Stimulated activated naive B cell treated with anti-CD40 and anti-IgM and Interleukin-4, amounts not matched to agents 10 μg/mL and 1 μg/mL and 100 μg/mL, for 72 hours (primary cell): ENCODE measurements at regions not wholly inside any gene's neighbourhood (a gene's known extent, or its start where the extent isn't known, plus 50 kb on each side); places are given as distances from the start of the nearest gene placed in this dataset.

Experiments
- ATAC-seq, 2 donors: fragments of 150-1000 bp; cut with Tn5 transposase; replicated peaks; 2 replicates each; pipeline ENCODE4 v1.10.0; 2021; ENCODE audit warnings: moderate library complexity in 1 of 2
- DNase-seq: peaks from one replicate; pipeline ENCODE4 v3.0.0; 2021
- H3K27ac Mint-ChIP-seq: one replicate; pipeline ENCODE4 v1.8.0; 2022; ENCODE audit warnings: mild to moderate bottlenecking, mixed read lengths
- H3K27me3 Mint-ChIP-seq, 2 donors: one replicate each; pipeline ENCODE4 v1.8.0; 2022; ENCODE audit warnings: mixed read lengths in 2 of 2
- H3K36me3 Mint-ChIP-seq, 2 donors: one replicate each; pipeline ENCODE4 v1.8.0; 2022; ENCODE audit warnings: mixed read lengths in 2 of 2, mild to moderate bottlenecking in 1 of 2
- H3K4me1 Mint-ChIP-seq, 2 donors: one replicate each; pipeline ENCODE4 v1.8.0; 2022; ENCODE audit warnings: mixed read lengths in 2 of 2, mild to moderate bottlenecking in 1 of 2
- H3K4me3 Mint-ChIP-seq, 2 donors: one replicate each; pipeline ENCODE4 v1.8.0; 2022; ENCODE audit warnings: mild to moderate bottlenecking in 2 of 2, mixed read lengths in 2 of 2, moderate library complexity in 1 of 2
- H3K9me3 Mint-ChIP-seq, 2 donors: one replicate each; pipeline ENCODE4 v1.8.0; 2022; ENCODE audit warnings: mixed read lengths in 2 of 2, mild to moderate bottlenecking in 1 of 2

- Mint-ChIP-seq H3K4me1 (peaks cover 5 to 13% of the 10 kb centered on the region in 2 donors), H3K4me3 (no peak overlapping the region), H3K36me3 (no peaks in the 10 kb centered on the region), H3K9me3 (no peaks in the 10 kb centered on the region), H3K27me3 (peaks cover 9 to 23% of the 10 kb centered on the region in 2 donors), H3K27ac (no peak overlapping the region)
- ATAC-seq (no peak), DNase-seq (no peak)
Observed at GRCh38 chr10:113267619-113268562, 285.0 kb upstream of the HABP2 start.

DNA sequence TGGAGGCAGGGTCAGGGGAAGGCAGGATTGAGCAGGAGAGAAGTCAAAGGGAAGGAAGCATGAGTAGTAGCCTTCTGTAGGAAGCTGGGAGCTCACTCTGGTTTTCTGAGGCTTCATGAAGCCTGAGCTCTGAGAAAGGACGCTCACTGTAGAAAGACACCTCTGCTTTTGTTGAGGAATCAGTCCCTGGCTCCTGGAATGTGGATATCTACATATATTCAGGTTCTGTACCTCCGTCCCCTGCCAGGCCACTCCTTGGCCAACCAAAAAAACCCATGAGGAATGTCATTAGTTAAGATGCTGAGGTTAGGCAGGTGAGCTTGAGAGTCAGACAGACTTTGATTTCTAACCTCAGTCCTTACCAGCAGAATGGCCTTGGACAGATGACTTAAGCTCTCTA is 283.5 kb upstream of the HABP2 start:
- Mint-ChIP-seq H3K9me3 (peaks cover 0 to 2% of the 10 kb centered on the region in 2 donors), H3K27me3 (peaks cover 5 to 15% of the 10 kb centered on the region in 2 donors), H3K4me3 (no peak overlapping the region), H3K4me1 (peaks cover 14 to 22% of the 10 kb centered on the region in 2 donors), H3K36me3 (no peaks in the 10 kb centered on the region), H3K27ac (no peak overlapping the region)
- ATAC-seq (no peak), DNase-seq (no peak)

- no peak overlapping the region for H3K4me3 Mint-ChIP-seq
- peaks cover 14 to 15% of the 10 kb centered on the region in 2 donors for H3K9me3 Mint-ChIP-seq
- ATAC-seq (no peak), DNase-seq (no peak)
- no peak overlapping the region for H3K27ac Mint-ChIP-seq
- H3K36me3 Mint-ChIP-seq, result peaks cover 3 to 4% of the 10 kb centered on the region in 2 donors
- peaks cover 0 to 10% of the 10 kb centered on the region in 2 donors for H3K27me3 Mint-ChIP-seq
- peaks cover 11 to 21% of the 10 kb centered on the region in 2 donors for H3K4me1 Mint-ChIP-seq
Observed at GRCh38 chr10:113272511-113272910, 280.3 kb upstream of the HABP2 start.

GRCh38 chr10:113273181-113274163 is 279.4 kb upstream of the HABP2 start:
- Mint-ChIP-seq H3K4me1 (peaks cover 11 to 21% of the 10 kb centered on the region in 2 donors), H3K27me3 (peaks cover 0 to 10% of the 10 kb centered on the region in 2 donors), H3K36me3 (peaks cover 3 to 4% of the 10 kb centered on the region in 2 donors), H3K9me3 (peaks cover 14 to 15% of the 10 kb centered on the region in 2 donors), H3K27ac (peak overlapping the region; percentile 0), H3K4me3 (peak overlapping the region; percentile 22 to 26)
- peak; percentile 84 to 85 for ATAC-seq
- peak; percentile 11 for DNase-seq

DNA sequence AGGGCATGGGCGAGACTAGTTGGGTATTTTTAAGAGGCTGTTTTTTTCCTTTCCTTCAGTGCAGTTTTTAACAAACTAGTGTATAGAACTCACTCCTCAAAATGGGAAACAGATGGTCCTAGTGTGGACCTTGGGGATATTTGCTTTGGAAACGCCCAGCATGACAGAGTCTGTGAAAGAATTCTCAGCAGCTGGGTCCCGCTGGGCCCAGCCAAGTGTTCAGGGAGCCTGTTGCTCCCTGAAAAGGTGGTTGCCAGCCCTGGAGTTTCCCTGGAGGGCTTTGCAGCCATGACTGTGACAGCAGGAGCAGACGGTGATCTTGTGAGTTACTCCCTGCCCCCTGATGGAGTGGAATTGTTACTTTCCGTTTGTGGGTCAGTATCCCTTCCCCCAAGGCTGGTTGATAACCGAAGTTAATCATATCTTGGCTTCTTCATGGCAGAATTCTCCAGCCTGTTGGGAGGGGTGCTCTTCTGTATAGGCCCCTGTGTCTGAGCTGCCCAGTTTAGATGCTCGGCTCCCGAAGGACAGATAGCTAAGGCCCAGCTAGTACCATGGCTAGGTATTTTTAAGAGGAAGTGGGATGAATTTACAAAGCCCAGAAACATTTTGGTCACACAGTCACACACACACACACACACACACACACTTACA is 278.6 kb upstream of the HABP2 start:
- H3K27me3 Mint-ChIP-seq, result peaks cover 0 to 5% of the 10 kb centered on the region in 2 donors
- H3K36me3 Mint-ChIP-seq, result peaks cover 3 to 4% of the 10 kb centered on the region in 2 donors
- H3K27ac Mint-ChIP-seq, result no peak overlapping the region
- ATAC-seq (no peak), DNase-seq (no peak)
- peaks cover 14 to 15% of the 10 kb centered on the region in 2 donors for H3K9me3 Mint-ChIP-seq
- H3K4me1 Mint-ChIP-seq, result peaks cover 11 to 21% of the 10 kb centered on the region in 2 donors
- H3K4me3 Mint-ChIP-seq, result no peak overlapping the region

GRCh38 chr10:113278221-113278620 is 274.6 kb upstream of the HABP2 start:
- DNase-seq (no peak), ATAC-seq (no peak)
- Mint-ChIP-seq H3K4me1 (peaks cover 6 to 14% of the 10 kb centered on the region in 2 donors), H3K36me3 (peaks cover 3 to 4% of the 10 kb centered on the region in 2 donors), H3K27me3 (no peaks in the 10 kb centered on the region), H3K4me3 (no peak overlapping the region), H3K27ac (no peak overlapping the region), H3K9me3 (peaks cover 14 to 15% of the 10 kb centered on the region in 2 donors)

DNA sequence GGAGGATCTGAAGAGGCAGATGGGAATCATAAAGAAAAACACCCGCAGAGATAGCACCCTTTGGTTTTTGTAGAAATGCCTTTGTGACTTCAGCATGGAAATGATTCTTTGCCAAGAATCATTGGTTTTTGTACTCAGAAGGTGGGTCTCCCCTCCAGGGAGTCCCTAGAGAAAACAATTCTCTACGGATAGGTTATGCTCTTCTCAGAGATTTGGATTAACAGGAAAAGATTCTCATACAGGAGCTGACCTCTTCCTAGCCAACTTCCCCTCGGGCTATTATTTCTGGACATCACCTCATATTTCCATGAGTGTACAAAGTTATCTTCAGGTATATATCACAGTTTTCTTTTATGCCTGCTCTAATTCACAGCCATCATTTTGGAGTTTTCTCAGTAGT is 274.2 kb upstream of the HABP2 start:
- Mint-ChIP-seq H3K4me1 (peaks cover 2 to 10% of the 10 kb centered on the region in 2 donors), H3K4me3 (no peak overlapping the region), H3K9me3 (peaks cover 14 to 15% of the 10 kb centered on the region in 2 donors), H3K27me3 (no peaks in the 10 kb centered on the region), H3K36me3 (peaks cover 3 to 4% of the 10 kb centered on the region in 2 donors), H3K27ac (no peak overlapping the region)
- DNase-seq (no peak), ATAC-seq (no peak)

DNA sequence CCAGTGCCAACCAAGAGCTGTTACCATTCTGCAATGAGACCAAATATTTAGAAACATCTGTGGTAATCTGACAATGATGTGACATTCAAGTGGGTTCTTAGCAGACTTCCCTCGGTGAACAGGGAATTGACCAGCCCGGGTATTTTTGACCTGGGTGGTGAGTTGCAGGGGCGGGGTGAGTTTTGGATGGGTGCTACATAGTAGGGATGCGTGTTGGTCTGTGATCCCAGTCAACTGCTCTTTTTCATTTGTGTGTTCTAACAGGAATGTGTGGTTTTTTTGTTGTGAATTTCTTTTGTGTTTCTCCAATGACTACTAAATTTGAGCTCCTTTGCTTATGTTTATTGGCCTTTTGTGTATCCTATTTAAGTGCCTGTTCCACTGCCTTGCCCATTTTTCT is 273.6 kb upstream of the HABP2 start:
- H3K4me3 Mint-ChIP-seq, result no peak overlapping the region
- H3K27ac Mint-ChIP-seq, result no peak overlapping the region
- DNase-seq, result no peak
- H3K4me1 Mint-ChIP-seq, result peaks cover 0 to 5% of the 10 kb centered on the region in 2 donors
- ATAC-seq, result no peak
- H3K27me3 Mint-ChIP-seq, result no peaks in the 10 kb centered on the region
- H3K36me3 Mint-ChIP-seq, result peaks cover 3 to 4% of the 10 kb centered on the region in 2 donors
- H3K9me3 Mint-ChIP-seq, result peaks cover 13 to 15% of the 10 kb centered on the region in 2 donors

DNA sequence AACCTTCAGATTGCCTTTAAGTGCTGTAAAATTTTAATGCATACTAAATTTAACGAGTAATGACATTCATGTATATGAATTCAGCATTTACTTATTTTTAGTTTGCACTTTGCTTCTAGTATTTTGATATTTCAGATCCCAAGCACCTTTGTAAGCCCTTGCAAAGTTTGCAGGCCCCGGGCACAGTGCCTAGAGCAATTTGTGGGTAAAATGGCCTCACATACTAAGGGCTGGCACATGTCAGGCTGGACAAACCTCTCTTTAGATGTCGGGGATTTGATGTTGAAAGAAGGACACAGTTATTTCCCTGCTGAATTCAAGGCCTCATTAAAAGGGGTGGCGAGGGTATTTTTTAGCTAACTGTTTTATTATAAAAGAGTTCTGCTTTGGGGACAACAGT is 270.3 kb upstream of the HABP2 start:
- no peak overlapping the region for H3K4me3 Mint-ChIP-seq

DNA sequence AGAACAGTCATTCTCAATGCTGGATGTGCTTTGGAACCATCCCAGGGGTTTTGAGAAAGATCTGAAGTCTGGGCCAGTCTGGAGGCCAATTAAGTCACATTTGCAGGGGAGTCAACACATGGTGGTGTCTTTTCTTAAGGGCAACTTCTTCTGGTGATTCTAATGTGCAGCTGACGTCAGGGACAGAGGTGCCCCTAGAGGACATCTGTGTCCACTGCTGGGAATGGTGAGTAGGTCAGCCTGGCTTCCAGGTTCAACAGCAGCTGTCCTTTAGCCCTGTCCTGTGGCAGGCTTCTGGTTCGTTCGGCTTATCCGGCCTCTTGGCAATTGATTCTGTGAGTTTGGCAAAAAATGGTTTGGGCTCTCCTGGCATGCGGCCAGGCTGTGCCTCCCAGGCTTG is 269.7 kb upstream of the HABP2 start:
- DNase-seq (no peak), ATAC-seq (no peak)
- no peak overlapping the region for H3K27ac Mint-ChIP-seq
- no peaks in the 10 kb centered on the region for H3K9me3 Mint-ChIP-seq
- no peaks in the 10 kb centered on the region for H3K4me1 Mint-ChIP-seq
- no peaks in the 10 kb centered on the region for H3K36me3 Mint-ChIP-seq
- H3K4me3 Mint-ChIP-seq, result no peak overlapping the region
- peaks cover 0 to 7% of the 10 kb centered on the region in 2 donors for H3K27me3 Mint-ChIP-seq

More for the DNA sequence above, 270.3 kb upstream of the HABP2 start:
- H3K27me3 Mint-ChIP-seq, result peaks cover 0 to 7% of the 10 kb centered on the region in 2 donors
- no peaks in the 10 kb centered on the region for H3K9me3 Mint-ChIP-seq
- H3K27ac Mint-ChIP-seq, result no peak overlapping the region
- no peak for ATAC-seq
- no peaks in the 10 kb centered on the region for H3K36me3 Mint-ChIP-seq
- DNase-seq, result no peak
- H3K4me1 Mint-ChIP-seq, result no peaks in the 10 kb centered on the region

DNA sequence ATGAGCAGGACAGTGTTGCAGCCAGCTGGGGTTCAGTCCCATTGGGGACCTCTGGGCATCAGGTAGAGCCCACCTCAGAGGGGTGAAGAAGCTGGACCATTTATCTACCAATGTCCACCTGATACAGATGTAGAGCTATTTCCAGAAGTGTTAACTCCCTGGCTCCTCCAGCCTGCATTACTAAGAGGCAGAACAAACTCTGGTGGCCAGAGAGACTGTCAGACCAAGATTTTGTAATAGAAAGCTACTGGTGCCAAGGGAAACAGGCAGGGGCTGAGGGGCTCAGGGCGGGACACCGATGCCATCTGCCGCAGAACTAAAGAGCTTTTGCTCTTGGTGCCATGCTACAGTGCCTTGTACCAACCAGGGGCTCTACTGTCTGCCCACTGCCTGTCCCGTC is 268.2 kb upstream of the HABP2 start:
- Mint-ChIP-seq H3K4me1 (no peaks in the 10 kb centered on the region), H3K4me3 (no peak overlapping the region), H3K9me3 (no peaks in the 10 kb centered on the region), H3K27ac (no peak overlapping the region), H3K36me3 (no peaks in the 10 kb centered on the region), H3K27me3 (peaks cover 0 to 7% of the 10 kb centered on the region in 2 donors)
- DNase-seq (no peak), ATAC-seq (no peak)

- peaks cover 0 to 7% of the 10 kb centered on the region in 2 donors for H3K27me3 Mint-ChIP-seq
- ATAC-seq (no peak), DNase-seq (no peak)
- no peaks in the 10 kb centered on the region for H3K4me1 Mint-ChIP-seq
- H3K27ac Mint-ChIP-seq, result no peak overlapping the region
- no peaks in the 10 kb centered on the region for H3K9me3 Mint-ChIP-seq
- no peaks in the 10 kb centered on the region for H3K36me3 Mint-ChIP-seq
- no peak overlapping the region for H3K4me3 Mint-ChIP-seq
Observed at GRCh38 chr10:113285305-113285704, 267.5 kb upstream of the HABP2 start.

- Mint-ChIP-seq H3K4me3 (no peak overlapping the region), H3K9me3 (no peaks in the 10 kb centered on the region), H3K27ac (no peak overlapping the region)
Observed at GRCh38 chr10:113287592-113287991, 265.3 kb upstream of the HABP2 start.

DNA sequence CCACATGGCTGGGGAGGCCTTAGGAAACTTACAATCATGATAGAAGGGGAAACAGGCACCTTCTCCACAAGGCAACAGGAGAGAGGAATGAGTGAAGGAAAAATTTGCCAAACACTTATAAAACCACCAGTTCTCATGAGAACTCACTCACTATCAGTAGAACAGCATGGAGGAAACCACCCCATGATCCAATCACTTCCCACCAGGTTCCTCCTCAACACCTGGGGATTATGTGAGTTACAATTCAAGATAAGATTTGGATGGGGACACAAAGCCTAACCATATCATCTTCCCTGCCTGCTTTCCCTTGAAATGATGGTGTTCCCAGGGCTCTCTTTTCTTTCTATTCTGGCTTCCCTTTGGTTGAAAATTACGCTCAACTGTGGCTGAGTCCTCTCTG is 262.7 kb upstream of the HABP2 start:
- peaks cover 0 to 7% of the 10 kb centered on the region in 2 donors for H3K27me3 Mint-ChIP-seq
- H3K36me3 Mint-ChIP-seq, result no peaks in the 10 kb centered on the region
- no peaks in the 10 kb centered on the region for H3K9me3 Mint-ChIP-seq
- ATAC-seq (no peak), DNase-seq (no peak)
- no peak overlapping the region for H3K27ac Mint-ChIP-seq
- no peaks in the 10 kb centered on the region for H3K4me1 Mint-ChIP-seq
- no peak overlapping the region for H3K4me3 Mint-ChIP-seq

More at GRCh38 chr10:113287592-113287991, 265.3 kb upstream of the HABP2 start:
- Mint-ChIP-seq H3K4me1 (no peaks in the 10 kb centered on the region), H3K27me3 (peaks cover 0 to 7% of the 10 kb centered on the region in 2 donors), H3K36me3 (no peaks in the 10 kb centered on the region)
- DNase-seq (no peak), ATAC-seq (no peak)
